Keratinocyte (primary cell): ENCODE measurements at regions not wholly inside any gene's neighbourhood (a gene's known extent, or its start where the extent isn't known, plus 50 kb on each side); places are given as distances from the start of the nearest gene placed in this dataset.

Source experiments
- DNase-seq: peaks from one replicate; pipeline ENCODE4 v3.0.0-alpha.2; 2011; ENCODE audit warnings: low read depth, missing footprints, low spot score
- FAIRE-seq: peaks from 2 replicates; lab custom pipeline; 2011; peaks lifted over from hg19 to GRCh38; lab: Jason Lieb, UNC
- H2AFZ ChIP-seq: 2 replicates; pipeline ENCODE4 v1.6.0; 2012; ENCODE audit warnings: low read length, control low read depth, inconsistent platforms; ENCODE audit not compliant: control insufficient read depth
- H3K27ac ChIP-seq: 2 replicates; pipeline ENCODE4 v1.5.1; 2011; ENCODE audit warnings: low read length; ENCODE audit not compliant: control insufficient read depth, insufficient read depth
- H3K27me3 ChIP-seq: 3 replicates; pipeline ENCODE4 v1.6.0; 2011; ENCODE audit warnings: low read length; ENCODE audit not compliant: control insufficient read depth, insufficient read depth; ENCODE audit errors: extremely low read depth
- H3K36me3 ChIP-seq, 2 experiments: 2 replicates in 1 of 2; 3 replicates in 1 of 2; pipeline ENCODE4 v1.5.1; 2011; ENCODE audit warnings: low read length in 2 of 2, mild to moderate bottlenecking in 1 of 2; ENCODE audit not compliant: control insufficient read depth in 2 of 2, insufficient read depth in 2 of 2; ENCODE audit errors: extremely low read depth in 1 of 2
- H3K4me1 ChIP-seq: 3 replicates; pipeline ENCODE4 v1.5.1; 2011; ENCODE audit warnings: low read length; ENCODE audit not compliant: control insufficient read depth, insufficient read depth; ENCODE audit errors: extremely low read depth
- H3K4me2 ChIP-seq: 3 replicates; pipeline ENCODE4 v1.6.0; 2011; ENCODE audit warnings: low read depth, low read length; ENCODE audit not compliant: control insufficient read depth, insufficient read depth; ENCODE audit errors: extremely low read depth
- H3K4me3 ChIP-seq, 3 experiments: fragments of 200-600 bp in 1 of 3; sonication (generic) in 1 of 3; 2 replicates in 2 of 3; 3 replicates in 1 of 3; pipeline ENCODE4 v1.5.1; 2011 to 2016; ENCODE audit warnings: low read length in 3 of 3, mild to moderate bottlenecking in 3 of 3, control low read depth in 2 of 3, inconsistent platforms in 1 of 3, low read depth in 1 of 3, mixed read lengths in 1 of 3, mixed run types in 1 of 3, moderate library complexity in 1 of 3; ENCODE audit not compliant: control insufficient read depth in 2 of 3, insufficient read depth in 2 of 3; ENCODE audit errors: extremely low read depth in 1 of 3
- H3K79me2 ChIP-seq: 2 replicates; pipeline ENCODE4 v1.6.0; 2012; ENCODE audit warnings: low read length; ENCODE audit not compliant: control insufficient read depth, insufficient read depth
- H3K9ac ChIP-seq: 3 replicates; pipeline ENCODE4 v1.6.0; 2011; ENCODE audit warnings: low read length; ENCODE audit not compliant: control insufficient read depth, insufficient read depth; ENCODE audit errors: extremely low read depth
- H3K9me1 ChIP-seq: 3 replicates; pipeline ENCODE4 v1.6.0; 2011; ENCODE audit warnings: low read length; ENCODE audit not compliant: control insufficient read depth, insufficient read depth; ENCODE audit errors: extremely low read depth
- H3K9me3 ChIP-seq: 2 replicates; pipeline ENCODE4 v1.5.1; 2012; ENCODE audit warnings: low read depth, low read length; ENCODE audit not compliant: control insufficient read depth
- H4K20me1 ChIP-seq: 3 replicates; pipeline ENCODE4 v1.6.0; 2011; ENCODE audit warnings: low read length; ENCODE audit not compliant: control insufficient read depth, insufficient read depth; ENCODE audit errors: extremely low read depth
- CTCF ChIP-seq, 3 experiments: IDR thresholded peaks in 1 of 3; conservative IDR thresholded peaks in 1 of 3; optimal IDR thresholded peaks in 1 of 3; 2 replicates in 2 of 3; 3 replicates in 1 of 3; pipeline versions ENCODE3 to v1.5.1; 2011; ENCODE audit warnings: low read length in 3 of 3, mild to moderate bottlenecking in 3 of 3, moderate library complexity in 2 of 3, control low read depth in 1 of 3, inconsistent platforms in 1 of 3; ENCODE audit not compliant: insufficient read depth in 2 of 3; ENCODE audit errors: extremely low read depth in 1 of 3
- EZH2 ChIP-seq: IDR thresholded peaks from one replicate; pipeline ENCODE4 v1.6.1; 2012; ENCODE audit warnings: inconsistent platforms, mild to moderate bottlenecking, low read length, moderate library complexity
- dilution Hi-C: fragments of 300-500 bp; cut with MboI; formaldehyde crosslinking; loops from one replicate; pipeline ENCODE4 v1.7.0; 2020; ENCODE audit warnings: low sequenced_read_pairs; ENCODE audit not compliant: extremely low pct_ligation_motif_present

- Histone ChIP-seq H3K4me3 (no peak overlapping the region), H4K20me1 (no peaks in the 10 kb centered on the region), H3K27ac (no peak overlapping the region), H3K4me1 (no peaks in the 10 kb centered on the region), H3K79me2 (no peaks in the 10 kb centered on the region), H3K27me3 (no peaks in the 10 kb centered on the region), H2AFZ (no peak overlapping the region), H3K4me2 (no peak overlapping the region), H3K36me3 (no peaks in the 10 kb centered on the region), H3K9me3 (no peaks in the 10 kb centered on the region), H3K9ac (no peak overlapping the region), H3K9me1 (no peaks in the 10 kb centered on the region)
- DNase-seq, result no peak
- no peak for FAIRE-seq
- dilution Hi-C loops, result no loop called here
- TF ChIP-seq CTCF (optimal IDR thresholded peaks at IDR 0.05 in 1 of 3, IDR thresholded peaks at IDR 0.05 in 1 of 3, conservative IDR thresholded peaks at IDR 0.05 in 1 of 3; ENCODE audit: extremely low read depth in 1 of 3, insufficient read depth in 2 of 3, low read length in 3 of 3) (no peak), EZH2 (no peak)
Measured at GRCh38 chr16:60484901-60485300, 1551.3 kb downstream of the CDH8 start.

- H3K4me2 ChIP-seq, result no peak overlapping the region
- no peak overlapping the region for H3K4me3 ChIP-seq
- dilution Hi-C loops, result no loop called here
- H3K79me2 ChIP-seq, result no peaks in the 10 kb centered on the region
- DNase-seq (no peak), FAIRE-seq (no peak)
- no peaks in the 10 kb centered on the region for H3K9me1 ChIP-seq
- H3K9ac ChIP-seq, result no peak overlapping the region
- no peaks in the 10 kb centered on the region for H3K4me1 ChIP-seq
- no peaks in the 10 kb centered on the region for H3K36me3 ChIP-seq
- H3K27ac ChIP-seq, result no peak overlapping the region
- H3K9me3 ChIP-seq, result no peaks in the 10 kb centered on the region
- H2AFZ ChIP-seq, result no peak overlapping the region
- no peaks in the 10 kb centered on the region for H3K27me3 ChIP-seq
- TF ChIP-seq EZH2 (no peak), CTCF (optimal IDR thresholded peaks at IDR 0.05 in 1 of 3, IDR thresholded peaks at IDR 0.05 in 1 of 3, conservative IDR thresholded peaks at IDR 0.05 in 1 of 3; ENCODE audit: extremely low read depth in 1 of 3, insufficient read depth in 2 of 3, low read length in 3 of 3) (no peak)
- H4K20me1 ChIP-seq, result no peaks in the 10 kb centered on the region
Measured at GRCh38 chr16:60481591-60481990, 1554.6 kb downstream of the CDH8 start.
